ENCODE measurements at regions not wholly inside any gene's neighbourhood (a gene's known extent, or its start where the extent isn't known, plus 50 kb on each side); places are given as distances from the start of the nearest gene placed in this dataset.

- no peak for DNase-seq (ENCODE audit: low read depth, low spot score)
Measured at GRCh38 chr5:56460681-56461191, 227.6 kb upstream of the ANKRD55 start.

- no peak for DNase-seq (ENCODE audit: low read depth, low spot score)
Measured at GRCh38 chr5:56460195-56460546, 227.0 kb upstream of the ANKRD55 start.

DNA sequence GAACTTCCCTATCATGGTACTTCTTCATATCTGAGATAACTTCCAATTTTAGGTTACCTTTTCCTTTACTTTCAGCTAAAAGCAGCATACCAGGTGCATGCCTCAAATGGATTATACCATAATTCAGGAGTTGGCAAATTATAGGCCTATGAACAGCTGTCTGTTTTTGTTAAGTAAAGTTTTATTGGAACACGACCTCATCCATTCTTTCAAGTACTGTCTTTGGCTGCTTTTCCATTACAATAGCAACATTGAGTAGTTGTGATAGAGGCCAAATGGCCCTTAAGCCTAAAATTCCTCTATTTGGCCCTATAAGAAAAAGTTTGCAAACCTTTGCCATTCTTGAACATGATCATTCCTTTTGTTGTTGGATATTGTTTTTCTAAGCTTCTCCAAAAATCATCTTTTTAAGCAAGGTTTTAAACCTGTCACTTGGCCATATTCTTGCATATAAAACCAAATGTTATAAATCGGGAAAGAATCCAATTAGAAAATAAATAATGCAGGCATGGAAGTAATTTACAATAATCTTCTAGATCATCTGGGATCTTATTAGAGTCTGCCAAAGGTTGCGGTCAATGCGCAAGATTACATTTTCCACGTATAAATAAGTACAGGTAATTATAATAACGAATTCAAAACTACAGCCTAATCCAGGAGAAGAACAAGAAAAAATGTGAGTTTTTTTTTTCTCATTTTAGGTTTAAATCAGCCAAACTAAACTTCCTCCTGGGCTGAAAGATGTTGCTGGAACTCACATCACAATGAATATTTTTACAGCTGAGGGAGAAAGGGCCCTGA, 226.5 kb upstream of the ANKRD55 start:
- no peak for DNase-seq (ENCODE audit: low read depth, low spot score)

DNA sequence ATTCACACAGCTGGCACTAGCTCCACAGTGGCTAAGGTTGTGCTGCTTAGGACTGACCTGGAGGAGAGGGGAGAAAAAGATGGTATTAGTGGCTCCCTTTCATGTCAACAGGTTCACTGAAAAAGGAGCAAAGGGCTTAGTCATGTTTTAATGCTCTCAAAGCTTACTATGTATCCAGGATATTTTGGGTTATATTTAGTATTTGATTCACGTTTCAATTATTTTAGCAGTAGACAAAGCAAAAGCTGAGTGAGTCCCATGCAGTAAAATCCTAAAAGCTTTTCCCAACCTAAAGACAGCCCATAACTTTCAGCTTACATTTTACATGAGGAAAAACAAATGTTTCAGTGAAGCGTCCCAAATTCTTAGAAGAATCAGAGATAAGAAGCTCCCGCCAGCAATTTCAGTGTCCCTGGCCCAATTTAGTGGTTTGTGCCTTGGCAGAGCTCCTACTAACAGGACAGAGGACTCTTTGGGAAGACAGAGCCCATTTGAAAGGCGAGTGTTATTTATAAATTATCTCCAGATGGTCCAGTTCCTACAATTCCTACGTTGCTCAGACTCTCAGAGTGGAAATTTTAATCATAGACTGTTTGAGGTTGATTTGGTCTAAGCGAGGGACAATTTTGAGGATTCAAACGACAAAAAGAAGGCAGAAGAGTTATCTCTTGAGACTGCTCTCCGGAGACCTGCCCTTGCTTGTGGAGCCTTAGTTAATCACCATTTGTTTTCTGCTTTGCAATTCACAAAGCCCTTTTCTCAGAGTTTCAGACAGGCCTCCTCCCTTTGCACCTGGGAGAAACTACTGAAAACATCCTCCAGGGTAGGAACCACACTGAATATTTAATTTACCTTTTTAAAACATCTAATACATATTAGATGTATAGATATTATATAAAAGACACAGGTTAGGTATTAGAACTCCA, 225.0 kb upstream of the ANKRD55 start:
- no peak for DNase-seq (ENCODE audit: low read depth, low spot score)

DNA sequence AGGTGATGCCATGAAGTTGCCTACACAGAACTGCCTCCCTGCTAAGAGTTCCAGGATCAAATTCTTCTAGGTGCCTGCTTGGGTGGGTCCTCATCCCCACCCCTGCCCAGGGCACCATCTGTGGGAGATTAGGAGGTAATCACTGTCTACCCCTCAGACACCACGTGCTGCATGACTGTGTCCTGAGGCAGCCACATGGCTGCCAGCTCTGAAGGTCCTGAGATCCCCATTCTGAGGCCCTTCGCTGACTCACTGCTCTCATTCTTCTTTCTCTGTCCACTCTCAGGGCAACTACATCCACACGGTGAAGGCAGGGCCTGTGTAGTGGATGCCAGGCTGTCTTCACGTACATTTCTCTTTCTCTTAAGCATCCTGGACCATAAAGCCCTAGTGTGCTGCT, 222.9 kb upstream of the ANKRD55 start:
- no peak for DNase-seq (ENCODE audit: low read depth, low spot score)

DNA sequence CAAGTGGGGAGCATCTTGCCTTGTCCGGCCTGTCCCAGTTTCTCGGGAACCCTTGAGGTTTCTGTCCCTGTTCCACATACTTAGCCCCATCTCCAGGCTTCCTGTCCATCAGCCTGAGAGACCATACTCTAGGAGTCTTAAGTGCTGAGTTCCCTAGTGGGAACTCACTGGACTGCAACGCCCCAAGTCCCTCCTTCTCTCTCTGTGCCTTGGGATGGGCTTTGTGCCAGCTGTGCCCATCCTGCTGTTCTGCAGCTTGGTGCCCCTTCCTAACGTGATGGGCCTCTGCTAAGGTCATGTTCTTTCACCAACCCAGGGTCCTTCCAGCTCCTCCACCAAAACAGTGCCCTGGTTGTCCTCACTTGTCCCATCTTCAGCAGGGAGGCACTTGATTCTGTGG, 222.3 kb upstream of the ANKRD55 start:
- no peak for DNase-seq (ENCODE audit: low read depth, low spot score)

GRCh38 chr5:56454219-56454862, 221.2 kb upstream of the ANKRD55 start:
- peak; percentile 69 for DNase-seq (ENCODE audit: low read depth, low spot score)

GRCh38 chr5:56451742-56452141, 218.6 kb upstream of the ANKRD55 start:
- no peak for DNase-seq (ENCODE audit: low read depth, low spot score)

GRCh38 chr5:56450766-56451165, 217.6 kb upstream of the ANKRD55 start:
- no peak for DNase-seq (ENCODE audit: low read depth, low spot score)

- no peak for DNase-seq (ENCODE audit: low read depth, low spot score)
Measured at GRCh38 chr5:56449071-56449640, 216.0 kb upstream of the ANKRD55 start.

DNA sequence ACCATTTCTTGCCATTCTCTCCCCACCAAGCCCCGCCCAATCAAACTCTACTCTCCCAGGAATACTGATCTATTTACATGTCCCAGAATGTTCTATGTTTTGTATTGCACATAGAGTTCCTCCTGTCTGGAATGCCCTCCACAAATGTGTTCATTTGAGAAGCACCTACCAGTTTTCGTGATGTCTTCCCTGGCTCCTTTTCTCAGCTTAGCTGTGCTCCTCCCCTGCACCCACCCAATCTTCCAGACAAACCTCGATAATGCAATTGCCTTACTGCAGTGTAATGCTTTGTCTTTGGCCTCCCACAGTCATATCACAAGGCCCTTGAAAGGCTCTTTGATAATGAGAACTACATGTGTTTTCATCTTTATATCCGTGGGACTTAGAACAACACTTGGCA, 214.5 kb upstream of the ANKRD55 start:
- DNase-seq (ENCODE audit: low read depth, low spot score) = no peak

GRCh38 chr5:56447232-56447631, 214.1 kb upstream of the ANKRD55 start:
- no peak for DNase-seq (ENCODE audit: low read depth, low spot score)

GRCh38 chr5:56446728-56447127, 213.6 kb upstream of the ANKRD55 start:
- DNase-seq (ENCODE audit: low read depth, low spot score) = no peak

GRCh38 chr5:56443826-56444225, 210.7 kb upstream of the ANKRD55 start:
- DNase-seq (ENCODE audit: low read depth, low spot score) = no peak

- no peak for DNase-seq (ENCODE audit: low read depth, low spot score)
Measured at GRCh38 chr5:56440871-56441740, 208.0 kb upstream of the ANKRD55 start.

GRCh38 chr5:56434986-56435385, 201.9 kb upstream of the ANKRD55 start:
- DNase-seq (ENCODE audit: low read depth, low spot score) = no peak

GRCh38 chr5:56433039-56433617, 200.0 kb upstream of the ANKRD55 start:
- no peak for DNase-seq (ENCODE audit: low read depth, low spot score)

- DNase-seq (ENCODE audit: low read depth, low spot score) = no peak
Measured at GRCh38 chr5:56432321-56432720, 199.2 kb upstream of the ANKRD55 start.

- DNase-seq (ENCODE audit: low read depth, low spot score) = no peak
Measured at GRCh38 chr5:56430422-56430821, 197.3 kb upstream of the ANKRD55 start.

DNA sequence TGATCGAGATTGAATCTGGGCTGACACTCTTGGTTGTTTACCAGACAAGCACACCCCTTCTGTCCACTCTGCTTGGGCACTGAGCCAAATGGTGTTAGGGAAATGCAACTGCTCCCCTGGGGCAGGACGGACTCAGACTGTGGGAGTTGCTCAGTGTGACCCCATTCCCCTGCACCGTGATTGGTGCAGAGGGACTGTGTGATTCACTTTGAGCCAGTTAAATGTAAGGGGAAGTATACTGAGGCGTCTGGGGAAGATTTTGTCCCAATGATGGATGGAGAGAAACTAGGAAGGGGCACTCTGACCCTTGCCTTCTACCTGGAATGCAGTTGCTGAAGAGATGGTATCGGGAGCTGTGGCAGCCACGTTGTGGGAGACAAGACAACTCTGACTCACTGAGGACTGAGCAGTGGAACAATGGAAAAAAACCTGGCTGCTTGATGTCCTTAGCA, 196.0 kb upstream of the ANKRD55 start:
- DNase-seq (ENCODE audit: low read depth, low spot score) = no peak

Data from ELF-1 (cell line).